Amygdala (tissue), 56 donors: ENCODE measurements at regions not wholly inside any gene's neighbourhood (a gene's known extent, or its start where the extent isn't known, plus 50 kb on each side); places are given as distances from the start of the nearest gene placed in this dataset.

Experiments
- DNase-seq, 56 donors: peaks; one replicate each; lab custom pipeline; 2025; lab: John Stamatoyannopoulos, UW

DNA sequence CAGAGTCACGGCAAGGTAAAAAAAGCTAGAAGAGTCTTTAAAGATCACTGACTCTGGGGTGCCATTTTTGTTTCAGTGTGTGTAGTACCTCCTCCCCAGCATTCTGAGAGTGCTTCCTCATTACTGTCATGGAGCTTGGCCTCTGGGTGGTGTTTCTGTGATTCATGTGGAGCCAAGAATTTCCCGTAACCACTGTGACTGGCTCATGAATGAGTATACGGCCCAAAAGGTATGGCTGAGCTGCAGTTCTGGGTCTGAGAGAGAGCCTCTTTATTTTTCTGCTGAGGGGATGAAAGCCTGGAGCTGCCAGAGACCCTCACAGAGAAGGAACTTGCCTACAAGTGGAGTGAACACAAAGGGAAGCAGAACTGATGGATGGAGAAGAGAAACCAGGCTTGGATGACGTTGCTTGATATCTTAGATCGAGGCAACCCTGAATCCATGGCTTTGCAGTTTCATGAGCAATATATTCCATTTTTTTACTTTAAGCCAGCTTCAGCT lies 85.6 kb downstream of the PTTG1 start:
- DNase-seq: peak in 4 of 56 donors; percentile 8 to 44 (median 12)

DNA sequence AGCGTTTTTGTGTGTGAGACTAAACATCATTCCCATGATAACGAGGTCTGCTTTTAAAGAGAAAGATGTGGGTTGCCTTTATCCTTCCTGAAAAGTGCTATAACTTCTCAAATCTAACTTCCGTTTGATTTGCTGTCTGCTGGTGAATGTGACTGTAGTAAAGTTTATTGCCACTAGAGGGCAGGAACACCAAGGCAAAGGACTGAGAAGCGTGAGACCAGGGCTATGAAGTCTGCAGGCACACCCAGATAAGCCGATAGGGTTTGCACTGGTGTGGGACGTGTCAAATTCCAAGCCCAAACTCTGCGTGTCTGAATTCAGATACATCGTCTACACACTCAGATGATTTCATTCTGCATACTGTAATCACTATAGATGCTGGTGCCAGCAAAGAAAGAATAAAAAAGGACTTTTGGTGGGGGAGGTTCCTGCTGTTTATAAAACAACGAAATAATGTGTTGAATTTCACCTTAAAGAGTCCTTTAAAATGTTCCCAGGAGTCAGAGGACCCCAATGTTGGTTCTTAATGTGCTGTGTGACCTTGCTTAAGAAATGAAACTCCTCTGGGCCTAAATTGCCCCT lies 87.2 kb downstream of the PTTG1 start:
- DNase-seq: peak in 37 of 56 donors; percentile 7 to 82 (median 35)

DNA sequence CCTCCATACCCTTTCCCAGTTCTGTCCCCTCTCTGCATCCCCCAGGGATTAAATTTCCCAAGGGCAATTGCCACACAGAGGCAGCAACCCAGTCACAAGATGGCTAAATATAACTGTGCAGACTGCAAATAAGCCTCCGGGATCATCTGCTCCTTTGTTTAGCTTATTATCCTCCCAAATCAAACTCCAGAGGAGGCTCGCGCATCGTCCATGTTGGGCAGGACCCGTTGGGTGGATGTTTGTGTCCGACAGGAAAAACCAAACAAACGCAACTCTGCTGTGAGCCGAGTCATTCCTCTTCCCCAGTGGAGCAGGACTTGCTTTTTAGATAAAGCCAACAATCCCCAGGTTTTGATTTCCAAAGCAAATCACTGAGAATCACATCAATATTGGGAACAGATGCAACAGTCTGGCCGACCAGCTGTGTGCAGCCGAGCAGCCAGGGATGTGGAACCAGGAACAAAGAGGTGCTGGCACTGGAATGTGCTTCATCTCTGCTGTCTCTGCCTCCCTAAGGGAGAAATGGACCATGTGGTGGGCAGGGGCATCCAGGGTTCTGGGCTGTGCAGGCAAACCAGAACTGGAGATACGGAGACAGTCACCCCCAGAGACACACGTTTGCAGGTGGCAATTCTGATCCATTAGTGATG lies 89.8 kb downstream of the PTTG1 start:
- no peak for DNase-seq
